ENCODE measurements at regions not wholly inside any gene's neighbourhood (a gene's known extent, or its start where the extent isn't known, plus 50 kb on each side); places are given as distances from the start of the nearest gene placed in this dataset.

DNA sequence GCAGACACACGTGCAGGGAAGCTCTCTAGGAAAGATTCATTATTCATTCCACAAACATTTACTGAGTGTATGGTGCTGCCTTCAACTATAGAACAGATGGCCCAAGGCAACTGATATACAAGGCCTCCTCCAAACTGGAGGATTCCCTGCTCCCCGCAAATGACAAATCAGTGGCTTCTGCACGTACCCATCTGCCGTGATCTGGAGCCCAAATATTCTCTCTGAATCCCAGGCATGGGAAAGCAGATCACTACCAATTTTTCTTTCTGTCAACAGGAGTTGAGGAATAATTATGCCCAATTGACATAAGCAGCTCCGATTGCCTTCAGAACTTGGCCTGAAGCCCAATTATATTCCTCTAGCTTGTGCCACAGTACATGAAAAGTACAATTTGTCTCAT lies 174.2 kb upstream of the CCDC196 start:
- TF ChIP-seq CTCF (conservative IDR thresholded peaks at IDR 0.05; ENCODE audit: low read depth in 2 of 2) = no peak
- no peak for TF ChIP-seq POLR2AphosphoS5 (IDR thresholded peaks at IDR 0.05; ENCODE audit: low read depth)
- TF ChIP-seq EZH2phosphoT487 (IDR thresholded peaks at IDR 0.05; ENCODE audit: unreplicated experiment) = no peak
- TF ChIP-seq ETS1 (IDR thresholded peaks at IDR 0.05) = no peak
- no peak for TF ChIP-seq EZH2 (IDR thresholded peaks at IDR 0.05; ENCODE audit: low read depth, unreplicated experiment)
- no peak for TF ChIP-seq REST (IDR thresholded peaks at IDR 0.05; ENCODE audit: unreplicated experiment)
- TF ChIP-seq, protein P1, sequence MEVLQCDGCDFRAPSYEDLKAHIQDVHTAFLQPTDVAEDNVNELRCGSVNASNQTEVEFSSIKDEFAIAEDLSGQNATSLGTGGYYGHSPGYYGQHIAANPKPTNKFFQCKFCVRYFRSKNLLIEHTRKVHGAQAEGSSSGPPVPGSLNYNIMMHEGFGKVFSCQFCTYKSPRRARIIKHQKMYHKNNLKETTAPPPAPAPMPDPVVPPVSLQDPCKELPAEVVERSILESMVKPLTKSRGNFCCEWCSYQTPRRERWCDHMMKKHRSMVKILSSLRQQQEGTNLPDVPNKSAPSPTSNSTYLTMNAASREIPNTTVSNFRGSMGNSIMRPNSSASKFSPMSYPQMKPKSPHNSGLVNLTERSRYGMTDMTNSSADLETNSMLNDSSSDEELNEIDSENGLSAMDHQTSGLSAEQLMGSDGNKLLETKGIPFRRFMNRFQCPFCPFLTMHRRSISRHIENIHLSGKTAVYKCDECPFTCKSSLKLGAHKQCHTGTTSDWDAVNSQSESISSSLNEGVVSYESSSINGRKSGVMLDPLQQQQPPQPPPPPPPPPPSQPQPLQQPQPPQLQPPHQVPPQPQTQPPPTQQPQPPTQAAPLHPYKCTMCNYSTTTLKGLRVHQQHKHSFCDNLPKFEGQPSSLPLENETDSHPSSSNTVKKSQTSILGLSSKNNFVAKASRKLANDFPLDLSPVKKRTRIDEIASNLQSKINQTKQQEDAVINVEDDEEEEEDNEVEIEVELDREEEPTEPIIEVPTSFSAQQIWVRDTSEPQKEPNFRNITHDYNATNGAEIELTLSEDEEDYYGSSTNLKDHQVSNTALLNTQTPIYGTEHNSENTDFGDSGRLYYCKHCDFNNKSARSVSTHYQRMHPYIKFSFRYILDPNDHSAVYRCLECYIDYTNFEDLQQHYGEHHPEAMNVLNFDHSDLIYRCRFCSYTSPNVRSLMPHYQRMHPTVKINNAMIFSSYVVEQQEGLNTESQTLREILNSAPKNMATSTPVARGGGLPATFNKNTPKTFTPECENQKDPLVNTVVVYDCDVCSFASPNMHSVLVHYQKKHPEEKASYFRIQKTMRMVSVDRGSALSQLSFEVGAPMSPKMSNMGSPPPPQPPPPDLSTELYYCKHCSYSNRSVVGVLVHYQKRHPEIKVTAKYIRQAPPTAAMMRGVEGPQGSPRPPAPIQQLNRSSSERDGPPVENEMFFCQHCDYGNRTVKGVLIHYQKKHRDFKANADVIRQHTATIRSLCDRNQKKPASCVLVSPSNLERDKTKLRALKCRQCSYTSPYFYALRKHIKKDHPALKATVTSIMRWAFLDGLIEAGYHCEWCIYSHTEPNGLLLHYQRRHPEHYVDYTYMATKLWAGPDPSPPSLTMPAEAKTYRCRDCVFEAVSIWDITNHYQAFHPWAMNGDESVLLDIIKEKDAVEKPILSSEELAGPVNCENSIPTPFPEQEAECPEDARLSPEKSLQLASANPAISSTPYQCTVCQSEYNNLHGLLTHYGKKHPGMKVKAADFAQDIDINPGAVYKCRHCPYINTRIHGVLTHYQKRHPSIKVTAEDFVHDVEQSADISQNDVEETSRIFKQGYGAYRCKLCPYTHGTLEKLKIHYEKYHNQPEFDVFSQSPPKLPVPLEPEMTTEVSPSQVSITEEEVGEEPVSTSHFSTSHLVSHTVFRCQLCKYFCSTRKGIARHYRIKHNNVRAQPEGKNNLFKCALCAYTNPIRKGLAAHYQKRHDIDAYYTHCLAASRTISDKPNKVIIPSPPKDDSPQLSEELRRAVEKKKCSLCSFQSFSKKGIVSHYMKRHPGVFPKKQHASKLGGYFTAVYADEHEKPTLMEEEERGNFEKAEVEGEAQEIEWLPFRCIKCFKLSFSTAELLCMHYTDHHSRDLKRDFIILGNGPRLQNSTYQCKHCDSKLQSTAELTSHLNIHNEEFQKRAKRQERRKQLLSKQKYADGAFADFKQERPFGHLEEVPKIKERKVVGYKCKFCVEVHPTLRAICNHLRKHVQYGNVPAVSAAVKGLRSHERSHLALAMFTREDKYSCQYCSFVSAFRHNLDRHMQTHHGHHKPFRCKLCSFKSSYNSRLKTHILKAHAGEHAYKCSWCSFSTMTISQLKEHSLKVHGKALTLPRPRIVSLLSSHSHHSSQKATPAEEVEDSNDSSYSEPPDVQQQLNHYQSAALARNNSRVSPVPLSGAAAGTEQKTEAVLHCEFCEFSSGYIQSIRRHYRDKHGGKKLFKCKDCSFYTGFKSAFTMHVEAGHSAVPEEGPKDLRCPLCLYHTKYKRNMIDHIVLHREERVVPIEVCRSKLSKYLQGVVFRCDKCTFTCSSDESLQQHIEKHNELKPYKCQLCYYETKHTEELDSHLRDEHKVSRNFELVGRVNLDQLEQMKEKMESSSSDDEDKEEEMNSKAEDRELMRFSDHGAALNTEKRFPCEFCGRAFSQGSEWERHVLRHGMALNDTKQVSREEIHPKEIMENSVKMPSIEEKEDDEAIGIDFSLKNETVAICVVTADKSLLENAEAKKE (CRISPR knock-in tag; IDR thresholded peaks at IDR 0.05) = no peak
- TF ChIP-seq ZNF114 (CRISPR knock-in tag; IDR thresholded peaks at IDR 0.05) = no peak
- TF ChIP-seq JUNB (IDR thresholded peaks at IDR 0.05; ENCODE audit: unreplicated experiment) = no peak
- TF ChIP-seq CREB1 (CRISPR knock-in tag; IDR thresholded peaks at IDR 0.05; ENCODE audit: low read depth) = no peak
- no peak for TF ChIP-seq NANOG (IDR thresholded peaks at IDR 0.05; ENCODE audit: borderline replicate concordance)
- TF ChIP-seq ZNF331 (CRISPR knock-in tag; IDR thresholded peaks at IDR 0.05; ENCODE audit: low read depth) = no peak
